ENCODE measurements at regions not wholly inside any gene's neighbourhood (a gene's known extent, or its start where the extent isn't known, plus 50 kb on each side); places are given as distances from the start of the nearest gene placed in this dataset.
A peak's percentile ranks its signal among the peaks of the same experiment; 100 is the strongest.

DNA sequence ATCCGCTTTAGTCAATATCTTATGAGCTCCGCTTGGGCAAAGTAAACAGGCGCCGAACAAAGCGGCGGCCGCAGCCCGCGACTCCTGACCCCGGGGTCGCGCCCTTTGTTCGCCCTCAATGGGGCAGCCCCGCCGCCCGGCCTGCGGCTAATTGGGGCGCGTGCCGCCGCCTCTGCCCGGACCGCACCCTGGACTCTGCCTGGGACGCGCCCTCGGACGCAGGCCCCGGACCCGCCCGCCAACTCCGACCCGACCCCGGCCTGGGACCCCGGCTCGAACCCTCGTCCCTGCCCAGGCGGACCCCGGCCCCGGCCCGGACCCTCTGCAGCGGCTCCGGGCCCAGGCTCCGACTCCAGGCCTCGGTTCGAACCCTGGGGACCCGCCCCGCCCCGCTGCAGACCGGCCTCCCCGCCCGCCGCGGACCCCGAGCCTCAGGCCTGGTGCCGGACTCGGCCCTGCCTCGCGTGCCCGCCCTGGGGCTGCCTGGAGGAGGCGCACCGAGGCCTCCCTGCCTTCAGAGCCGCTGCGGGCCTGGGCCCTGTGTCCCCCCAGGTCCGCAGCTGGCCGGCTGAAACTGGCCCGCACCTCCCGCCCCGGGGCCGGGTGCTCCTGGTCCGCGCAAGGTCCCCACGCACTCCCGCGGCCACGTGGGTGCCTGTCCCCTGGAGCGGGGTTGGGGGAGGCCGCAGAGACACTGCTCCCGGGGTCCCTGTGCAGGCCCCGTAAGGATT lies 84.7 kb upstream of the WNT7B start:
- ChIA-PET CTCF (no interaction called here), POLR2A (interaction anchor here (0.6 kb wide), 1 partner anchor 11 kb away, joined by 7 read pairs; no protein-coding TSS in a partner anchor)
- TF ChIP-seq, protein P1, sequence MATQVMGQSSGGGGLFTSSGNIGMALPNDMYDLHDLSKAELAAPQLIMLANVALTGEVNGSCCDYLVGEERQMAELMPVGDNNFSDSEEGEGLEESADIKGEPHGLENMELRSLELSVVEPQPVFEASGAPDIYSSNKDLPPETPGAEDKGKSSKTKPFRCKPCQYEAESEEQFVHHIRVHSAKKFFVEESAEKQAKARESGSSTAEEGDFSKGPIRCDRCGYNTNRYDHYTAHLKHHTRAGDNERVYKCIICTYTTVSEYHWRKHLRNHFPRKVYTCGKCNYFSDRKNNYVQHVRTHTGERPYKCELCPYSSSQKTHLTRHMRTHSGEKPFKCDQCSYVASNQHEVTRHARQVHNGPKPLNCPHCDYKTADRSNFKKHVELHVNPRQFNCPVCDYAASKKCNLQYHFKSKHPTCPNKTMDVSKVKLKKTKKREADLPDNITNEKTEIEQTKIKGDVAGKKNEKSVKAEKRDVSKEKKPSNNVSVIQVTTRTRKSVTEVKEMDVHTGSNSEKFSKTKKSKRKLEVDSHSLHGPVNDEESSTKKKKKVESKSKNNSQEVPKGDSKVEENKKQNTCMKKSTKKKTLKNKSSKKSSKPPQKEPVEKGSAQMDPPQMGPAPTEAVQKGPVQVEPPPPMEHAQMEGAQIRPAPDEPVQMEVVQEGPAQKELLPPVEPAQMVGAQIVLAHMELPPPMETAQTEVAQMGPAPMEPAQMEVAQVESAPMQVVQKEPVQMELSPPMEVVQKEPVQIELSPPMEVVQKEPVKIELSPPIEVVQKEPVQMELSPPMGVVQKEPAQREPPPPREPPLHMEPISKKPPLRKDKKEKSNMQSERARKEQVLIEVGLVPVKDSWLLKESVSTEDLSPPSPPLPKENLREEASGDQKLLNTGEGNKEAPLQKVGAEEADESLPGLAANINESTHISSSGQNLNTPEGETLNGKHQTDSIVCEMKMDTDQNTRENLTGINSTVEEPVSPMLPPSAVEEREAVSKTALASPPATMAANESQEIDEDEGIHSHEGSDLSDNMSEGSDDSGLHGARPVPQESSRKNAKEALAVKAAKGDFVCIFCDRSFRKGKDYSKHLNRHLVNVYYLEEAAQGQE (IDR thresholded peaks at IDR 0.05; ENCODE audit: insufficient read depth in 1 of 2, low read depth in 2 of 2, low read length in 1 of 2) = no peak
- TF ChIP-seq TCF7L2 (IDR thresholded peaks at IDR 0.05; ENCODE audit: low read depth, low read length) (peak; percentile 78), POLR2AphosphoS5 (IDR thresholded peaks at IDR 0.05; ENCODE audit: low read depth, low read length) (no peak)
- TF ChIP-seq, protein P2, sequence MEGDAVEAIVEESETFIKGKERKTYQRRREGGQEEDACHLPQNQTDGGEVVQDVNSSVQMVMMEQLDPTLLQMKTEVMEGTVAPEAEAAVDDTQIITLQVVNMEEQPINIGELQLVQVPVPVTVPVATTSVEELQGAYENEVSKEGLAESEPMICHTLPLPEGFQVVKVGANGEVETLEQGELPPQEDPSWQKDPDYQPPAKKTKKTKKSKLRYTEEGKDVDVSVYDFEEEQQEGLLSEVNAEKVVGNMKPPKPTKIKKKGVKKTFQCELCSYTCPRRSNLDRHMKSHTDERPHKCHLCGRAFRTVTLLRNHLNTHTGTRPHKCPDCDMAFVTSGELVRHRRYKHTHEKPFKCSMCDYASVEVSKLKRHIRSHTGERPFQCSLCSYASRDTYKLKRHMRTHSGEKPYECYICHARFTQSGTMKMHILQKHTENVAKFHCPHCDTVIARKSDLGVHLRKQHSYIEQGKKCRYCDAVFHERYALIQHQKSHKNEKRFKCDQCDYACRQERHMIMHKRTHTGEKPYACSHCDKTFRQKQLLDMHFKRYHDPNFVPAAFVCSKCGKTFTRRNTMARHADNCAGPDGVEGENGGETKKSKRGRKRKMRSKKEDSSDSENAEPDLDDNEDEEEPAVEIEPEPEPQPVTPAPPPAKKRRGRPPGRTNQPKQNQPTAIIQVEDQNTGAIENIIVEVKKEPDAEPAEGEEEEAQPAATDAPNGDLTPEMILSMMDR (IDR thresholded peaks at IDR 0.05) = no peak
- no peak for DNase-seq (ENCODE audit: low read depth, low spot score)
- Histone ChIP-seq H3K4me1 (ENCODE audit: control insufficient read depth, insufficient read depth, low read length) (peaks cover 52% of the 10 kb centered on the region), H3K27me3 (ENCODE audit: control insufficient read depth, insufficient read depth, low read length) (no peaks in the 10 kb centered on the region), H3K36me3 (ENCODE audit: control insufficient read depth, insufficient read depth, low read length) (no peaks in the 10 kb centered on the region), H3K27ac (ENCODE audit: low read length) (peak overlapping the region; percentile 100), H3K9me3 (ENCODE audit: control insufficient read depth, insufficient read depth, low read depth, low read length) (no peaks in the 10 kb centered on the region), H3K4me3 (ENCODE audit: low read depth in 2 of 2, low read length in 2 of 2) (peak overlapping the region; percentile 12 to 43; a peak in 3 of 4 replicates)
- in situ Hi-C loops (cut with HindIII; ENCODE audit: low pct_unique_long_range_greater_than_20kb, low sequenced_read_pairs) (no loop called here), intact Hi-C loops (cut with micrococcal nuclease; ENCODE audit: unreplicated experiment) (no loop called here)
- no TSS peak for BruUV-seq (replicated peaks)
- peak; percentile 40 for ATAC-seq

DNA sequence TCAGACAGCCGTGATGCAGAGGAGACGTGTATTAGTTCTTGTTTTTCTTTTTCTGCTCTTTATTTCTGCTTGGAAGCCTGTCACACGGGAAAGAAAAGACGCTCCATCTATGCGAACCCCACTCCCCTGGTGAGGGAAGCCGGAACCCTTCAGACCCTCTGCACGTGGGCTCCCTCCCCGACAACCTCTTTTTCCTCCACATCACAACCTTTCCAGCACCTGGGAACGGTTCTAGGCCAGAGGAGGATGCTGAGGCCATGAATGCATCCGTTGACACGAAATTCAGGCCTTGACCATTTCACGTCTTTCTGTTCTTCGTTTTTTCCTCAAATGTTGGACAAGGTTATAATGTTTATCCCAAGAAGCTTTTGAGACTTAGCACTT lies 85.3 kb upstream of the WNT7B start:
- H3K4me3 ChIP-seq (ENCODE audit: low read depth in 2 of 2, low read length in 2 of 2) = peak overlapping the region; percentile 11 to 43; a peak in 3 of 4 replicates
- in situ Hi-C loops (cut with HindIII; ENCODE audit: low pct_unique_long_range_greater_than_20kb, low sequenced_read_pairs) = no loop called here
- intact Hi-C loops (cut with micrococcal nuclease; ENCODE audit: unreplicated experiment) = no loop called here
- no peaks in the 10 kb centered on the region for H3K27me3 ChIP-seq (ENCODE audit: control insufficient read depth, insufficient read depth, low read length)
- ATAC-seq (no peak), DNase-seq (ENCODE audit: low read depth, low spot score) (no peak)
- ChIA-PET POLR2A (no interaction called here), CTCF (interaction anchor here (1.1 kb wide), 1 partner anchor 49 kb away, joined by 3 read pairs; no protein-coding TSS in a partner anchor)
- no peaks in the 10 kb centered on the region for H3K36me3 ChIP-seq (ENCODE audit: control insufficient read depth, insufficient read depth, low read length)
- no peaks in the 10 kb centered on the region for H3K9me3 ChIP-seq (ENCODE audit: control insufficient read depth, insufficient read depth, low read depth, low read length)
- no TSS peak for BruUV-seq (replicated peaks)
- H3K4me1 ChIP-seq (ENCODE audit: control insufficient read depth, insufficient read depth, low read length) = peaks cover 49% of the 10 kb centered on the region
- TF ChIP-seq, protein P2 (IDR thresholded peaks at IDR 0.05) = no peak
- no peak for TF ChIP-seq TCF7L2 (IDR thresholded peaks at IDR 0.05; ENCODE audit: low read depth, low read length)
- TF ChIP-seq, protein P1 (IDR thresholded peaks at IDR 0.05; ENCODE audit: insufficient read depth in 1 of 2, low read depth in 2 of 2, low read length in 1 of 2) = no peak
- no peak for TF ChIP-seq POLR2AphosphoS5 (IDR thresholded peaks at IDR 0.05; ENCODE audit: low read depth, low read length)
- no peak for TF ChIP-seq SIN3A (IDR thresholded peaks at IDR 0.05; ENCODE audit: borderline replicate concordance, insufficient read depth, low read depth, low read length)
- peak overlapping the region; percentile 100 for H3K27ac ChIP-seq (ENCODE audit: low read length)

Data from Panc1 (cell line).